Keratinocyte (primary cell): ENCODE measurements at regions not wholly inside any gene's neighbourhood (a gene's known extent, or its start where the extent isn't known, plus 50 kb on each side); places are given as distances from the start of the nearest gene placed in this dataset.

Source experiments
- EZH2 ChIP-seq: IDR thresholded peaks from one replicate; pipeline ENCODE4 v1.6.1; 2012; ENCODE audit warnings: inconsistent platforms, mild to moderate bottlenecking, low read length, moderate library complexity
- TF ChIP-seq, protein P1 (sequence below), 3 experiments: IDR thresholded peaks in 1 of 3; conservative IDR thresholded peaks in 1 of 3; optimal IDR thresholded peaks in 1 of 3; 2 replicates in 2 of 3; 3 replicates in 1 of 3; pipeline versions ENCODE3 to v1.5.1; 2011; ENCODE audit warnings: low read length in 3 of 3, mild to moderate bottlenecking in 3 of 3, moderate library complexity in 2 of 3, control low read depth in 1 of 3, inconsistent platforms in 1 of 3; ENCODE audit not compliant: insufficient read depth in 2 of 3; ENCODE audit errors: extremely low read depth in 1 of 3

DNA sequence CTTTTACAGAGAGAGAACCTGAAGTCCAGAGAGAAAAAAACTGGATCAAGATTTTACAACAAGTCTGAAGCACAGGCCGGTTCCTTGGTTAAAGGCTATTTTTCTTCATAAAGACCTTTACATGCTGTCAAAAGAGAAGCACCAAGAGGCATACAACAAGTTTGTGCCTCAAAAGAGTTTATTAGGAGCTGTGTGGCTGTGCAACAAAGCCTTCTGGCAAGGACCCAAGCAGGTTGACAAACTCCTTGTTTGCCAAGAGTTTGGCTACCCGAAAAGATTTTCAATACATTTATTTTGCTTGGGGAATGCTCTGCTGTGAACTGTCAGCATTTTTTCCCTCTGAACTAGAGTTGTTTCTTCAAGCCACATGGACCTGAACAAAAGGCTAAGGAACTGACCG, 202.9 kb upstream of the RAD23B start:
- TF ChIP-seq, protein P1, sequence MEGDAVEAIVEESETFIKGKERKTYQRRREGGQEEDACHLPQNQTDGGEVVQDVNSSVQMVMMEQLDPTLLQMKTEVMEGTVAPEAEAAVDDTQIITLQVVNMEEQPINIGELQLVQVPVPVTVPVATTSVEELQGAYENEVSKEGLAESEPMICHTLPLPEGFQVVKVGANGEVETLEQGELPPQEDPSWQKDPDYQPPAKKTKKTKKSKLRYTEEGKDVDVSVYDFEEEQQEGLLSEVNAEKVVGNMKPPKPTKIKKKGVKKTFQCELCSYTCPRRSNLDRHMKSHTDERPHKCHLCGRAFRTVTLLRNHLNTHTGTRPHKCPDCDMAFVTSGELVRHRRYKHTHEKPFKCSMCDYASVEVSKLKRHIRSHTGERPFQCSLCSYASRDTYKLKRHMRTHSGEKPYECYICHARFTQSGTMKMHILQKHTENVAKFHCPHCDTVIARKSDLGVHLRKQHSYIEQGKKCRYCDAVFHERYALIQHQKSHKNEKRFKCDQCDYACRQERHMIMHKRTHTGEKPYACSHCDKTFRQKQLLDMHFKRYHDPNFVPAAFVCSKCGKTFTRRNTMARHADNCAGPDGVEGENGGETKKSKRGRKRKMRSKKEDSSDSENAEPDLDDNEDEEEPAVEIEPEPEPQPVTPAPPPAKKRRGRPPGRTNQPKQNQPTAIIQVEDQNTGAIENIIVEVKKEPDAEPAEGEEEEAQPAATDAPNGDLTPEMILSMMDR (optimal IDR thresholded peaks at IDR 0.05 in 1 of 3, IDR thresholded peaks at IDR 0.05 in 1 of 3, conservative IDR thresholded peaks at IDR 0.05 in 1 of 3; ENCODE audit: extremely low read depth in 1 of 3, insufficient read depth in 2 of 3, low read length in 3 of 3) = no peak
- TF ChIP-seq EZH2 = no peak
